SJCRH30 (cell line): ENCODE measurements at regions not wholly inside any gene's neighbourhood (a gene's known extent, or its start where the extent isn't known, plus 50 kb on each side); places are given as distances from the start of the nearest gene placed in this dataset.
"Not testable (repeated sequence)": the region's sequence is repeated elsewhere in the genome, so short reads cannot be mapped to it uniquely, and the experiment has no call there.

Experiments
- DNase-seq, 2 experiments: peaks; one replicate each; pipeline ENCODE4 v3.0.0-alpha.2; 2015 to 2020
- H3K27ac ChIP-seq: fragments of 250-450 bp; sonication (Bioruptor Pico); 2 replicates; pipeline ENCODE4 v1.5.1; 2020; ENCODE audit warnings: mild to moderate bottlenecking, moderate library complexity
- H3K27me3 ChIP-seq: fragments of 250-450 bp; sonication (Bioruptor Pico); 2 replicates; pipeline ENCODE4 v1.5.1; 2020; ENCODE audit warnings: mild to moderate bottlenecking, moderate library complexity
- H3K36me3 ChIP-seq: fragments of 250-450 bp; sonication (Bioruptor Pico); 2 replicates; pipeline ENCODE4 v1.5.1; 2020; ENCODE audit warnings: mild to moderate bottlenecking, moderate library complexity
- H3K4me1 ChIP-seq: fragments of 250-450 bp; sonication (Bioruptor Pico); 2 replicates; pipeline ENCODE4 v1.5.1; 2020; ENCODE audit warnings: mild to moderate bottlenecking, moderate library complexity
- H3K4me3 ChIP-seq: fragments of 250-450 bp; sonication (Bioruptor Pico); 2 replicates; pipeline ENCODE4 v1.5.1; 2020; ENCODE audit warnings: mild to moderate bottlenecking, moderate library complexity
- H3K9me3 ChIP-seq: fragments of 250-450 bp; sonication (Bioruptor Pico); replicated peaks from 2 replicates; pipeline ENCODE4 v1.5.1; 2020; ENCODE audit warnings: mild to moderate bottlenecking, moderate library complexity

GRCh38 chr1:149635290-149635899, 51.7 kb downstream of the PPIAL4C start:
- H3K27ac ChIP-seq, H3K36me3 ChIP-seq, H3K4me3 ChIP-seq, H3K27me3 ChIP-seq, H3K9me3 ChIP-seq, H3K4me1 ChIP-seq, DNase-seq: not testable (repeated sequence)

- H3K4me1 ChIP-seq, H3K36me3 ChIP-seq, H3K9me3 ChIP-seq, H3K27me3 ChIP-seq: not testable (repeated sequence)
- H3K27ac ChIP-seq: peak overlapping the region; percentile 100
- H3K4me3 ChIP-seq: peak overlapping the region; percentile 65
- DNase-seq: peak; percentile 88 to 89
Observed at GRCh38 chr1:149636286-149637122, 52.9 kb downstream of the PPIAL4C start.

GRCh38 chr1:149638481-149638880, 54.8 kb downstream of the PPIAL4C start:
- not testable (repeated sequence) for H3K27me3 ChIP-seq, H3K9me3 ChIP-seq, DNase-seq, H3K4me1 ChIP-seq, H3K27ac ChIP-seq, H3K36me3 ChIP-seq, H3K4me3 ChIP-seq

- not testable (repeated sequence) for H3K27ac ChIP-seq, H3K4me3 ChIP-seq, H3K27me3 ChIP-seq, H3K36me3 ChIP-seq, DNase-seq, H3K4me1 ChIP-seq, H3K9me3 ChIP-seq
Observed at GRCh38 chr1:149638901-149639658, 55.4 kb downstream of the PPIAL4C start.

GRCh38 chr1:149641179-149641578, 57.5 kb downstream of the PPIAL4C start:
- H3K27ac ChIP-seq, DNase-seq, H3K36me3 ChIP-seq, H3K4me3 ChIP-seq, H3K9me3 ChIP-seq, H3K27me3 ChIP-seq, H3K4me1 ChIP-seq: not testable (repeated sequence)

GRCh38 chr1:149644818-149645217, 61.2 kb downstream of the PPIAL4C start:
- not testable (repeated sequence) for H3K4me1 ChIP-seq, DNase-seq, H3K27me3 ChIP-seq, H3K9me3 ChIP-seq, H3K36me3 ChIP-seq, H3K27ac ChIP-seq, H3K4me3 ChIP-seq

- H3K4me1 ChIP-seq, H3K4me3 ChIP-seq, H3K27me3 ChIP-seq, H3K9me3 ChIP-seq, DNase-seq, H3K36me3 ChIP-seq, H3K27ac ChIP-seq: not testable (repeated sequence)
Observed at GRCh38 chr1:149646360-149647017, 62.8 kb downstream of the PPIAL4C start.

- not testable (repeated sequence) for H3K27ac ChIP-seq, H3K4me1 ChIP-seq, H3K4me3 ChIP-seq, H3K36me3 ChIP-seq, H3K9me3 ChIP-seq, H3K27me3 ChIP-seq, DNase-seq
Observed at GRCh38 chr1:149647018-149647373, 63.3 kb downstream of the PPIAL4C start.

GRCh38 chr1:149657750-149658149, 74.1 kb downstream of the PPIAL4C start:
- H3K4me3 ChIP-seq, H3K27ac ChIP-seq, H3K27me3 ChIP-seq, H3K36me3 ChIP-seq, H3K4me1 ChIP-seq, H3K9me3 ChIP-seq, DNase-seq: not testable (repeated sequence)

GRCh38 chr1:149658175-149658574, 74.5 kb downstream of the PPIAL4C start:
- H3K36me3 ChIP-seq, H3K27me3 ChIP-seq, H3K27ac ChIP-seq, H3K4me3 ChIP-seq, H3K4me1 ChIP-seq, H3K9me3 ChIP-seq: not testable (repeated sequence)
- peak in 1 of 2 experiments; percentile 27 for DNase-seq

GRCh38 chr1:149664624-149665023, 81.0 kb downstream of the PPIAL4C start:
- H3K4me1 ChIP-seq, H3K9me3 ChIP-seq, H3K27me3 ChIP-seq, H3K36me3 ChIP-seq, H3K27ac ChIP-seq, H3K4me3 ChIP-seq: not testable (repeated sequence)
- peak; percentile 5 to 6 for DNase-seq

- not testable (repeated sequence) for DNase-seq, H3K4me3 ChIP-seq, H3K27ac ChIP-seq, H3K36me3 ChIP-seq, H3K9me3 ChIP-seq, H3K4me1 ChIP-seq, H3K27me3 ChIP-seq
Observed at GRCh38 chr1:149665033-149665432, 81.4 kb downstream of the PPIAL4C start.

GRCh38 chr1:149665528-149665927, 81.9 kb downstream of the PPIAL4C start:
- DNase-seq, H3K36me3 ChIP-seq, H3K9me3 ChIP-seq, H3K4me3 ChIP-seq, H3K27me3 ChIP-seq, H3K4me1 ChIP-seq, H3K27ac ChIP-seq: not testable (repeated sequence)

- not testable (repeated sequence) for H3K27me3 ChIP-seq, DNase-seq, H3K36me3 ChIP-seq, H3K27ac ChIP-seq, H3K9me3 ChIP-seq, H3K4me3 ChIP-seq, H3K4me1 ChIP-seq
Observed at GRCh38 chr1:149673231-149673909, 89.7 kb downstream of the PPIAL4C start.

GRCh38 chr1:149674921-149675320, 91.3 kb downstream of the PPIAL4C start:
- not testable (repeated sequence) for H3K4me1 ChIP-seq, H3K9me3 ChIP-seq, DNase-seq, H3K27ac ChIP-seq, H3K27me3 ChIP-seq, H3K4me3 ChIP-seq, H3K36me3 ChIP-seq
